GM21423 (cell line): ENCODE measurements at regions not wholly inside any gene's neighbourhood (a gene's known extent, or its start where the extent isn't known, plus 50 kb on each side); places are given as distances from the start of the nearest gene placed in this dataset.

Experiments used
- ATAC-seq: cut with Tn5 transposase; IDR thresholded peaks from one replicate; pipeline ENCODE4 v1.9.1; 2021; ENCODE audit warnings: mild to moderate bottlenecking, moderate library complexity; ENCODE audit not compliant: unreplicated experiment

DNA sequence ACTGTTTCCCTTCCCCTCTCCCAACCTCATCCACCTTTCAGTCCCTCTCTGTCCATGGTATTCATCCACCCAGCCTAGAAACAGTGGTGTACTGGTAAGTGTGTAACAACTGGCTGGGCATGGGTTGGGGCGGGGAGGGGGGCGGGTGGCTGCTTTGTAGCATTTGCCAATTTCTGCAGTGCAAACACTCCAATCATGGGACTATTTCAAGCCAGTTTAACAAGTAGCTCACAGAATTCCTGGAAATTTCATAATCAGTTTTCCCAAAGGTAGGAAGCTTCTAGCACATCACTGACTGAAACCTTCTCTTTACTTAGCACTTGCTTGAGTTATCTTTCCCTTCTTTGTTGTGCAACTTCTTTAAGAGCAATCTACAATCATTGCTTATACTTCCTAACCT lies 100.8 kb upstream of the WASF3 start:
- no peak for ATAC-seq

DNA sequence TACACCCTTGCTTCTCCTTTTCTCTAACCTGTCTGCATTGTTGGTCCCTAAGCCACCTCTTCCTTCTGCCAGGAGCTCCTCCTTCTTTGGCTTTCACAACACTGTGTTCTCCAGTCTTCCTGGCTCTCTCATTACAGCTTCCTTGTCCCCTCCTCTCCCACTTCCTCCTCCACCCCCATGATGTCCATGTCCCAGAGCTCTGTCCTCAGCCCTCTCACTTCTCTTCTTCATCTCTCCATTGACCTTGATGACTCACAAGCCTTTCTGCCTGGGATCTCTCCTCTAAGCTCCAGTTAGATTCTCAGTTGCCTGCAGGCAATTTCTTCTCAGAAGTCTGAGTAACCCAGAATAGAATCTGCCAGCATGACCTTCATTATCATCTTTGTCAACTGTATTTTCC lies 100.3 kb upstream of the WASF3 start:
- no peak for ATAC-seq

DNA sequence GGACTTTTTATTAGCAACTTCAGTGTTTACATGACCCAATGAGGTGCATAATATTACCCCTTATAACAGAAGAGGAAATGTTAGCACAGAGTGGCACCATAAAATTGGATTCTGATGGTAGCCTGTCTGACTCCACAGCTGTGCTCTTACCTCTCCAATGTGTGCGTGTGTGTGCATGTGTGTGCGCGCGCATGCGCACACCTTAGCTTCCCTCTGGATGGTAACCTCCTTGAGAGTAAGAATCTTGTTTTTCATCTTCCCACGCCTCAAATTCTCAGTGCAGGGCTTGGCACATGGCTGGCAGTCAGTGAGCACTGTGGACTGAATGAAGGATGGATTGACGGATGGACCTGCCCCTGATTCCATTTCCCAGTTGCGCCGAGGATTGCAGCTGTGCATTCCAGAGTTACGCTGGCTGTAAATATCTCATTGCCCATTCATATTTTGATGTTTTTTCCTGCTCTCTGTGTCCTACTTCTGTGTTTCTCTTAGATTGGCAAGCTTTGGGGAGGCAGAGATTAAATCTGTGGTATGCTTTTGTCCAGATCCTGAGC lies 99.2 kb upstream of the WASF3 start:
- no peak for ATAC-seq

DNA sequence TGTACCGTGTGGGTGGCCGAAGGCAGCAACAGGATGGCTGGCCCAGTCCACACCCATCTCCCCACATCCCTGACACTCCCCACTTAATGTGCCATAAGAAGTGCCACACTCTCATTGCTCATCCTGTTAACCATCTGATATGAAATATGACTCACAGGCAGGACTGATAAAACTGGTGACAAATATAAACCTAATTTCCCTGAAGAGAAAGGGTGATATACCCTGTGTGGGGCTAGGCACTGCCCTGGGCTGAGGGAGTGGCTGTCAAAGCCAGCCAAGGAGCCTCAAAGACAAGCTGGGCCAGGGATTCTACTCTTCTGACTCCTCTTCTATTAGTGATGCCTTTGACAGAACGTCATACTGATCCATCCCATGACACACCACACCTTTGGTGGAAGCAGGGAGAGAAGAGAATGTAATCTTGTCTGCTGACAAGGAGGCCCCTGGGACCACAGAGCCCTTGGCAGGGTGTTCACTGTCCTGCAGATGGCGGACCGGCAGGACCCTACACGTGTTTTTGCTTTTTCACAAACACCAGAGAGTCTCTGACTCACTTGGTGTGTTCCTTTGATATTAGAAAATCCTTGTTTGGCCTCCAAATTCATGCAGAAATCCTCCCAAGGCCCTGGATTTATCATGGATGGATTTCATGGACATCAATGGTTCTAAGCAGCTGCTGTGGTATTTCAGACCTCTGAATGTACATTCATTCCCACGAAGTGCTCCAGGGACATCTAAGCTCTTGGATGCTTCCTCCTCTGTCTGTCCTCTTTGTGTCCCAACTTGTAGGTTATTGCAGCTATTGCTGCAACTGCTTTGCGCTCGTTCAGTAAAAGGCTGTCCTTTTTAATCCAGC lies 98.0 kb upstream of the WASF3 start:
- no peak for ATAC-seq

DNA sequence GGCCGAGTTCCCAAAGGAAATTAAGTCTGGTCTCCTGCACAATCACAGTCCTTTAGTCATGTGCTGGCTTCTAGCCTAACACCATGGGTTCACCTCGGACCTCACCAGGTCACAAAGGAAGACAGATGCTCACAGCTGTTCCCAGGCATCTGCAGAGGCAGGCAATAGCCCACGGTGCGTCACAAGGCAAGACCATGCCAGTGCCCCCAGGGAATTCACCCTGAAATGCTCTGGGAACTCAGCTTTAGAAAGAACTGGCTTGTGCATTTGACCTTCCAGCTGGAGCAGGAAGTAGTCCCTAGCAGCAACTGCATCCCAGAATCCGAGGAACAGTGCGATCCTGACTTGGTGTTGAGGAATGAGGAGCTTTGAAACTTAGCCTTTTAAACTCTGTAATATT lies 96.8 kb upstream of the WASF3 start:
- no peak for ATAC-seq

DNA sequence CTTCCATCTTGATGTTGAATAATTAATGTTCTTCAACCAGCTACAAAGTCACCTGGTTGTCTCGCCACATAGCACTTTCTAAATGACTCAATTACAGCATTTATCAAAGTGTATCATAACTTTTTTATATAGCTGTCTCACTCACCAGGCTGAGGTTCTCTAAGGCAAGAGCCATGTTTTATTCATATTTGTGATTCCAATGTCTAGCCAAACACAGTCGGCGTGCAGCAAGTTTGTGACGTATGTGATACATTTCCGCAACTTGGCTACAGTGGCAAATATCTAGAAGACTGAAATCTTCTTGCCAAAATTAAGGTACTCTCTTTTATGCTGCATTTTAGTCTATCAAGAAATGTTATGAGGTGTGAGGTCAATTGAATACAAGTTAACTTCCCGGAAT lies 94.2 kb upstream of the WASF3 start:
- no peak for ATAC-seq

DNA sequence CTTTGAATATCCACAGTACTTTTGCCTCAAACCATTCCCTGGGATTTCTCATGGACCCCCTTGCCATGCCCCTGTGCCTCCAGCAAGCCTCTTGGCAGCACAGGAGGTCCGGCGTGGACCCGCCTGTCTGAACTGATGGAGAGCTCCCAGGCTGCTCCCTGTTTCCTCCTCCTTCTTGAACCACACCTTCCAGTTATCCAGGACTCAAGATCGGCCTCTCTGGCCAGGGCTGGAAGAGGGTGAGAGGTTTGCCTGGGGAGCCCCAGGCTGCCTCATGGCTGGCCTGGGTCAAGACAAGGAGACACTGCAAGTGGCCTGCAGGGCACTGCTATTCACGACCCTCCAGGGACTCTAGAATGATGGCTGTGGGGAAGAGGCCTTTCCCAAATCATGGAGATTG lies 93.6 kb upstream of the WASF3 start:
- no peak for ATAC-seq

DNA sequence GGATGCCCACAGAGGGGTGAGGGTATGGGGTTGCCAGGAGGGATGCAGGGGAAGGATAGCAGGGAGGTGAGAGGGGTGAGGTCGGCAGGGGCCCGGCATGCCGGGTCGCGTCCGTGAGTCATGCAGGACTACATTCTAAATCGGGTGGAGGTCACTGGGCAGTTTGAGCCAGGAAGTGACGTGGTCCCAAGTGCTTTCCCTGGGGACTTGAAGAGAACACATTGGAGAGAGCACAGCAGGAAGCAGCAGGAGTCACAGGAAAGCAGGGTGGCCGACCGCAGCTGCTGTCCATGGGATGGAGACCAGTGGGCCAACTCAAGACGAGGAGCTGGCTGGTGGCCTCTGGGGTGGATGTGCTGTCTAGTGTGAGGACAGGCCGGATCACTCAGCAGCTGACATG lies 92.0 kb upstream of the WASF3 start:
- ATAC-seq, result no peak

DNA sequence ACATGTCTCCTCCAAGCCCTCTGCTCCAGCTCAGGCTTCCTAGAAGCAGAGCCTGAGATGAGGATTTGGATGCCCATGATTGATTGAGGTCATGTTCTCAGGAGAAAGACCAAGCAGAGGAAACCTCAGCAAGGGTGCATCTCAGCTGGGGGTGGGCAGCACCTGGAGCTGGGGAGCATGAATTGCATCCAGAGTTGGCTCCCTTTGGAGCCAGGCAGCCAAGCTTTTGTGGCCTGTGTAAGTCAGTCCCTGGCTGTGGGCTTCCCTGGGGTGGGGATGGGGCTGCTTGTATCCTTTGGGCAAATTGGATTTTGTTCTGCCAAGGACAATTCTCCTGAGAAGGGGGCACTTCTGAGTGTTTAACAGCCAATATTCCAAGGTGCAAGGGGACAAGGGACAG lies 91.5 kb upstream of the WASF3 start:
- no peak for ATAC-seq

DNA sequence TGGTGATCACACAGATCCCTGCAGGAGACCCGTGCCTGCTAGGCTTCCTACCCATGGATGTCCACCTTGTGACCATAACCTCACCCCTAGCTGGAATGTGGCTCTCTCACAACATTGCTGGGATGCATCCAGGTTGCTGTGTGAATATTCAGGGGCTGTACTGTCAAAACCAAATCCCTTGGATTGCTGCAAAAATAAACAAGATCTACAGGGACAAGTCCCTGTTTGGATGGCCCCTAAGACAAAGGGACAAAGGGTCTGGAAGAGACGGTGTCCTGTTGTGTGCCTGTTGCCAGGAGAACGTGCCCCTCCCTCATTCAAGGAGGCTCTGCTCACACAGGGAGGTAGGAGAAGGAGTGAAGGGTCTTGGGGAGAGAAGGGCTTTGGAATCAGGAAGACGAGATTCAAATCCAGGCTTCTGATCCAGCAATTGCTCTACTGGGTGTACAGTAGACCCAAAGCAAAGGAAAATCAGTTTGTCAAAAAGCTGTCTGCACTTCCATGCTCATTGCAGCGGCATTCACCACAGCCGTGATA lies 89.2 kb upstream of the WASF3 start:
- ATAC-seq, result no peak

DNA sequence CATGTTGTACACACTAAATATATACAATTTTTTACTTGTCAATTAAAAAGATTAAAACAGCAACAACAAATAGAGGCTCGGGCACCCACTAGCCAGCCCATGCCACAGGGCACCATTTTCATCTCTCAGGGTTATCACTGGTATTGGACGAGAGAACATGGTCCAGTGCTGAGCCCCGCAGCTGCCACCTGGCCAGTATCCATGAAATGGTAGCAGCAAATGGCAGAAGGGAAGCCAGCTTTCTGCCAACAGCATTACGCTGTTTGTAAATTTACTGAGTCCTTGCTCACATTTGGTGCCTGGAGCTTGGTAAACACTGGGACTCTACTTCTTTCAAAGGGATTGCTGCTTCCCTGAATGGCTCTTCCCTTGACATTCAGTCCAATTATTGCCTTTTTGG lies 87.9 kb upstream of the WASF3 start:
- no peak for ATAC-seq

DNA sequence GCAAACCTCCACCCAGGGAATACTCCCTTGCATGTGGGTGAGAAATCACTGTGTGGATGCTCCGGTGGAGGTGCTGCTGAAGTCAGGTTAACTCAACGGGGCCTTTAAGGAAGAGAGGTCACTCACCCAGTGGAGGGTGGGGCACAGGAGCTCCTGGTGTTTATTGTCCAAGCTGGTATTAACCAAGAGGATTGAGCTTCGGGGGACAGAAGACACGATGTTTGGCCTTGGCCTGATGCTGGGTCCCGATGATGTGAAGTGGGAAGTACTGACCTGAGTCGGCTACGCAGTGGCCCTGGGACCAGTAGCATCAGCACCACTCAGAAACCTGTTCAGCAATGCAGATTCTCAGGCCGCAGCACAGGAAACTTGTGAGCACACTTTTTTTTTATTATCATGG lies 85.7 kb upstream of the WASF3 start:
- ATAC-seq, result no peak

DNA sequence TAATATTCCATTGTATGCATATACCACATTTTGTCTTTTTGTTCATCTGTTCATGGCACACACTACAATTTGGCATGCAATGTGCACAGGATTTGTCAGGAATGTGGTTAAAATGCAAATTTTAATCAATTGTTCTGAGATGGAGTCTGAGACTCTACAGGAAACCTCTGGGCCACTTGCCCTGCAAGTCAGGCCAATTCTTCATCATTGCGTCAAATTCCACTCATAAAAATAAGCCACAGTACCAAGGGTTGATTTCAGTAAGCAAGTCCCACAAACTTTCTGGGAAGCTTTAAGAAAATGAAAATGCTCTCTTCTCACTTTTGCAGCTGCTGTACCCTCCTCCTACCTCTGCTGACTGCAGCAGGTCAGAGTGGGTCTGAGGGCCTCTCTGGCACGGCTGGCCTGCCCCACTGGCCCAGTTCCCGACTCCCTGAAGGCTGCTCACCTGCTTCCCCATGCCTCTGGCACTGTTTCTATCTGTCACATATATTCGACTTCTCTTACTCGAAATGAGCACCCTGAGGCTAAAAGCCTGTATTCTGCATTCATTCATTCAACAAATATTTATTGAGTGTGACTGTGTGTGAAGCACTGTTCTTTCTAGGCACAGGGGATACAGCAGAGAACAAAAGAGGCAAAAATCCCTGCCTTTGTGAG lies 83.8 kb upstream of the WASF3 start:
- no peak for ATAC-seq

DNA sequence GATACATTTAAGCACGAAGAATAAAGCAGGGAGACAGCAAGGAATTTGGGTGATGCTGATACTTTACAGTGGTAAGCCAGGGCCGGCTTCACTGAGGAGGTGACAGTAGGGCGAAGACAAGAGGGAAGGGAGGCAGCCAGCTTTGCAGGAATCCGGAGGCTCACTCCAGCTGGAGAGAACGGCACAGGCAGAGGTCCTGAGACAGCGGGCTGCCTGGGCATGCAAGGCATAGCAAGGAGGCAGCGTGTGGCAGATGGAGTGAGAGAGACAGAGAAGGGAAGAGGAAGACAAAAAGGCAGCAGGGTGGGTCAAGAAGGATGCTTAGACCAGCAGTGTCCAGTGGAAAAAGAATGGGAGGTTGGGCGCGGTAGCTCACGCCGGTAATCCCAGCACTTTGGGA lies 83.2 kb upstream of the WASF3 start:
- no peak for ATAC-seq

DNA sequence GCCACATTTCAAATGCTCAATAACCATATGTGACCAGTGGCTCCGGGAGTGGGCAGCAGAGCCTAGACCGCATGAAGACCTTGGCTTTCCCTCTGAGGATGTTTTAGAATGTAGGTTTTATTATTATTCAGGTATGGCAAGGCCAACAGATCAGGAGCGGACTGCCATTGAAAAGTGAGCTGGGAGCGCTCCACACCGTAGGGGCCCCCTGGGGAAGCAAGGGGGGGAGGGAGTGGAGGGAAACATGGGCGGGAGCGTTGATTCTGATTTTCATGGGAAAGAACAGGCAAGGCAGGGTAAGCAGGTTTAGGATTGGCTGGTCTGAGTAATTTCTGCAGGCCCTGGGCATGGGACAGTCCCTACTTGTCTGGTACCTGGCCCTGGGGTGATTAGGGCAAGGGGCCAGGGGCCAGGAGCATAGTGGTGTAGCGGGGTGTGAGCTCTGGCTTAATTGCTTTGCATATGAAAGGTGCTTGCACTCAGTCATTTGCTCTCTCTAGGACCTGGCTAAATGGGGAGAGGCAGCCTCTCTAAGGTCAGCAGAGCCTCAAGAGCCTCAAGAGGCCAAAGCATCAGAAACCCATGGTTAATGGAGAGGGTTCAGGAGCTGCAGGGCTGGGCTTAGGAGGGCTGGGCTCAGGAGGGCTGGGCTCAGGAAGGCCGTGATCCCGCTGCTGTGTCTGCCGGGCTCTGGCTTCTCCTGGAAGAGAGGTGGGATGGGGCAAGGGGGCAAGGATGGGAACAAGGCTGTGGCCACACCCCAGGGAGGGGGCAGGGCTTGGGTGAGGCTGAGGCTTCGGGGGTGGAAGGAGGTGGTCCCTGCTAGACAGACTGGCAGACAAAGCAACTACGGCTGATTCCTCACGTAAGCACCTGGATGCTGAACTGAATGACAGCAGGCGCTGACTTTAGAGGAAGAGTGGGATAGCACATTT lies 82.0 kb upstream of the WASF3 start:
- ATAC-seq, result no peak

DNA sequence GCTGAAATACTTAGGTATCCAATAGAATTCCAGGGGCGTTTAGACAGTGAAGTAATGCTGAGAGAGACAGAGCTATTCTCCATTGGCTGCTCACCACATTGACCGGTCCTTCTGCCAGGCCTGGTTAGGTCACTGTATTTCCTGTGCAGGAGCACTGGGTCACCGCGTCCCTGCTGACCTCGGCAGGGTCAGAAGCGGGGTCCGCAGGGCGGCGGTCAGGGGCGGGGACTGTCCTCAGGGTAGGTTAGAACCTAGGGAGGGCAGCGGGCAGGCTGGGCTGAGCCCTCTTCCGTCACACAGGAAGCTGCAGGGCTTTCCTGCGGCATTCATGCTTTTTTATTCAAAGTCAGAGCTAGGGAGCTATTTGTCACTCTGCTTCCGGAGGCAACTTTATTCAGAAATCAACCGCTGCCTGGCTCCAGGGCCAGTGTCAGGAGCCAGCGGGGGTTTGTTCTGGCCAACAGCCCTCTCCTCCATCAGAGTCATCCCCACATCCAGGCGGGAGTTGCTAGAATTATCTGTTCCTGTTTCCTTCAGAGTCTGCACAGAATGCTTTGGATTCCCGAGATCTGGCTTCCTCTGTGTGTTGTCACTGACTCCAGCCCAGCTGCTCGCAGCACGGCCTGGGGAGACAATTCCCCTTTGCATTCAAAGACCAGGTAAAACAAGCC lies 81.2 kb upstream of the WASF3 start:
- no peak for ATAC-seq

DNA sequence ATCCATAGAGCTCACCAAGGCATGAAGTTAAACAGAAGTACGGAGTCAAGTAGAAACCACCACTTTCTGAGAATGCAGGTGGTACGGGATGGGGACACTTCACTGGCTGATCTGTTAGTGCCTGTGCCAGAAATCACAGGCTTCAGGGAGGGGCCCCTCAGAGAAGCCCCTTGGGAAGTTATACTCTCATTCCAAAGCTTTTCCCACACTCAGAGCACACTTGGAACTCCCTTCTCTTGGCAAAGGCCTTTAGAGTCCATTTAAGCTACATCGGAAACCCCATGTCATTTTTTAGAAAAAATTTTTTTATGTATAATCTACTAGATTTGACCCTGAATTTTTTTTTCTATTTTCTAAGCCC lies 80.7 kb upstream of the WASF3 start:
- ATAC-seq, result no peak

DNA sequence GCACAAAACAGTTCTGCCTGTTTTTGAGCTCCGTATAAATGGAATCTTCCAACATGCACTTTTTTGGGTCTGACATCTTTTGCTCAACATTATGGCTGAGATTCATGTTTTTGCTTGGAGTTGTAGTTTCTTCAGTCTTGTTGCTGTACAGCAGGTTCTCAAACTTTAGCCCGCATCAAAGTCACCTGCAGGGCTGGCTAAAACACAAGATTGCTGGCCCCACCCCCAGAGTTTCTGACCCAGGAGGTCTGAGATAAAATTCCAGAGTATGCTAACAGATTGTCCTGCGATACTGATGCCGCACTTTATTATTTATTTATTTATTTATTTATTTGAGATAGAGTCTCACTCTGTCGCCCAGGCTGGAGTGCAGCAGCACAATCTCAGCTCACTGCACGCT lies 79.8 kb upstream of the WASF3 start:
- ATAC-seq, result no peak

DNA sequence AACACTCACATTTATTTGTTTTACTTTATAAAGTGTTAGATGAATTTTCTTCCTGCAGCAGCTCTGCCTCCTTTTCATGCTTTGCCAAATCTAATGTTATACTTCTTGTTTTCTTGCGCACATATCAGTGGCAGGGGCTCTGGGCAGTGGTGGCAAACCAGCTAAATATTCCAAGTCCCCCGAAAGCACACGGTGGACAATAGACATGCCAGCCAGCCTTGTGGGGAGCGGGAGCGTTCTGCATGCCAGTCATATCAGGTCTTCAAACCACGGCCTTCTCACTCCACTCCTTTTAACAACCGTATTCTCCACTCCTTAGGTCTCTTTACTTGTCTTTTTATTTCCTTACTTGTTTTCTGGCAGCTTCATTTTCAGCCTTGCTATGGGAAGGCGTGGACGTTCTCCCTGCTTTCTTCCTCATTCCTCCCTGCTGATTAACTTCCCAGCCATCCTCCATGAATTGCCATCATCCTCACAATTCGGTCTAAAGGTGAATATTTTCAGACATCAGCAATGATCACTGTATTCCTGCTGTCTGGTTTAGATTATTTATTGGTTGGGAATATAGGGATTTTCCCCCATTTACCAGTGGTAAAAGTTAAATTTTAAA lies 77.1 kb upstream of the WASF3 start:
- no peak for ATAC-seq
